LNCAP (cell line): ENCODE measurements at regions not wholly inside any gene's neighbourhood (a gene's known extent, or its start where the extent isn't known, plus 50 kb on each side); places are given as distances from the start of the nearest gene placed in this dataset.

Experiments used
- CTCF ChIP-seq: fragments of 450-650 bp; IDR thresholded peaks from 2 replicates; pipeline ENCODE4 v1.5.1; 2017; ENCODE audit warnings: mild to moderate bottlenecking

- no peak for TF ChIP-seq CTCF
Observed at GRCh38 chr6:94494500-94494899, 1075.1 kb upstream of the EPHA7 start.

GRCh38 chr6:94487371-94487770 lies 1068.0 kb upstream of the EPHA7 start:
- no peak for TF ChIP-seq CTCF

GRCh38 chr6:94478133-94479005 lies 1059.0 kb upstream of the EPHA7 start:
- TF ChIP-seq CTCF: no peak

- no peak for TF ChIP-seq CTCF
Observed at GRCh38 chr6:94468830-94469229, 1049.5 kb upstream of the EPHA7 start.

- no peak for TF ChIP-seq CTCF
Observed at GRCh38 chr6:94464018-94464510, 1044.7 kb upstream of the EPHA7 start.

- no peak for TF ChIP-seq CTCF
Observed at GRCh38 chr6:94463306-94463705, 1043.9 kb upstream of the EPHA7 start.

GRCh38 chr6:94462231-94462630 lies 1042.9 kb upstream of the EPHA7 start:
- no peak for TF ChIP-seq CTCF
